Upper lobe of right lung (tissue), 1 donor: ENCODE measurements at regions not wholly inside any gene's neighbourhood (a gene's known extent, or its start where the extent isn't known, plus 50 kb on each side); places are given as distances from the start of the nearest gene placed in this dataset.

Source experiments
- ATAC-seq: fragments of 200-7000 bp; cut with Tn5 transposase; one replicate; pipeline ENCODE4 v1.9.1; 2020; ENCODE audit warnings: mild to moderate bottlenecking, moderate library complexity
- DNase-seq: peaks from one replicate; pipeline ENCODE4 v3.0.0-alpha.2; 2020
- H3K27ac ChIP-seq: fragments of 200-600 bp; one replicate; pipeline ENCODE4 v1.8.0; 2022
- H3K27me3 ChIP-seq: fragments of 200-600 bp; one replicate; pipeline ENCODE4 v1.8.0; 2022; ENCODE audit warnings: mild to moderate bottlenecking
- H3K36me3 ChIP-seq: fragments of 200-600 bp; one replicate; pipeline ENCODE4 v1.8.0; 2022
- H3K4me1 ChIP-seq: fragments of 200-600 bp; one replicate; pipeline ENCODE4 v1.8.0; 2022
- H3K4me3 ChIP-seq: fragments of 200-600 bp; one replicate; pipeline ENCODE4 v1.8.0; 2022; ENCODE audit warnings: mild to moderate bottlenecking
- H3K9me3 ChIP-seq: fragments of 200-600 bp; one replicate; pipeline ENCODE4 v1.8.0; 2022
- CTCF ChIP-seq: fragments of 200-600 bp; IDR thresholded peaks from one replicate; pipeline ENCODE4 v1.8.0; 2022; ENCODE audit warnings: antibody characterized with exemption
- intact Hi-C: fragments of 100-400 bp; cut with DNase I; formaldehyde crosslinking; loops from one replicate; pipeline ENCODE4 v1.11.0; 2022
- donor health status: DM: no; HTN: yes; CAD: no; lungs with severe emphysema.

GRCh38 chr13:88945793-88946192, 1274.6 kb downstream of the SLITRK5 start:
- no peak for ATAC-seq
- TF ChIP-seq CTCF: no peak
- DNase-seq: no peak
- Histone ChIP-seq H3K27ac (no peak overlapping the region), H3K9me3 (no peaks in the 10 kb centered on the region), H3K4me1 (no peaks in the 10 kb centered on the region), H3K36me3 (no peaks in the 10 kb centered on the region), H3K27me3 (no peaks in the 10 kb centered on the region), H3K4me3 (no peak overlapping the region)
- intact Hi-C loops: no loop called here

- intact Hi-C loops: no loop called here
- no peak for ATAC-seq
- no peak for TF ChIP-seq CTCF
These were observed 1277.3 kb downstream of the SLITRK5 start for GRCh38 chr13:88948501-88948900.

GRCh38 chr13:88958821-88959220, 1287.7 kb downstream of the SLITRK5 start:
- ATAC-seq (no peak), DNase-seq (no peak)
- TF ChIP-seq CTCF: no peak

More at GRCh38 chr13:88948501-88948900, 1277.3 kb downstream of the SLITRK5 start:
- Histone ChIP-seq H3K9me3 (no peaks in the 10 kb centered on the region), H3K27me3 (no peaks in the 10 kb centered on the region), H3K27ac (no peak overlapping the region), H3K4me3 (no peak overlapping the region), H3K36me3 (no peaks in the 10 kb centered on the region), H3K4me1 (no peaks in the 10 kb centered on the region)
- no peak for DNase-seq

GRCh38 chr13:88976466-88976865, 1305.3 kb downstream of the SLITRK5 start:
- Histone ChIP-seq H3K9me3 (no peaks in the 10 kb centered on the region), H3K4me1 (no peaks in the 10 kb centered on the region), H3K36me3 (no peaks in the 10 kb centered on the region), H3K4me3 (no peak overlapping the region), H3K27ac (no peak overlapping the region), H3K27me3 (no peaks in the 10 kb centered on the region)
- ATAC-seq (no peak), DNase-seq (no peak)
- no peak for TF ChIP-seq CTCF
- intact Hi-C loops: no loop called here

More at GRCh38 chr13:88958821-88959220, 1287.7 kb downstream of the SLITRK5 start:
- Histone ChIP-seq H3K9me3 (no peaks in the 10 kb centered on the region), H3K4me1 (no peaks in the 10 kb centered on the region), H3K27me3 (no peaks in the 10 kb centered on the region), H3K27ac (no peak overlapping the region), H3K4me3 (no peak overlapping the region), H3K36me3 (no peaks in the 10 kb centered on the region)
- intact Hi-C loops: no loop called here

- TF ChIP-seq CTCF: no peak
- no peaks in the 10 kb centered on the region for H3K4me1 ChIP-seq
- H3K27me3 ChIP-seq: no peaks in the 10 kb centered on the region
- ATAC-seq (no peak), DNase-seq (no peak)
- intact Hi-C loops: no loop called here
- H3K36me3 ChIP-seq: no peaks in the 10 kb centered on the region
- no peaks in the 10 kb centered on the region for H3K9me3 ChIP-seq
- H3K27ac ChIP-seq: no peak overlapping the region
- no peak overlapping the region for H3K4me3 ChIP-seq
These were observed 1307.4 kb downstream of the SLITRK5 start for GRCh38 chr13:88978607-88979006.
